ENCODE measurements at regions not wholly inside any gene's neighbourhood (a gene's known extent, or its start where the extent isn't known, plus 50 kb on each side); places are given as distances from the start of the nearest gene placed in this dataset.

DNA sequence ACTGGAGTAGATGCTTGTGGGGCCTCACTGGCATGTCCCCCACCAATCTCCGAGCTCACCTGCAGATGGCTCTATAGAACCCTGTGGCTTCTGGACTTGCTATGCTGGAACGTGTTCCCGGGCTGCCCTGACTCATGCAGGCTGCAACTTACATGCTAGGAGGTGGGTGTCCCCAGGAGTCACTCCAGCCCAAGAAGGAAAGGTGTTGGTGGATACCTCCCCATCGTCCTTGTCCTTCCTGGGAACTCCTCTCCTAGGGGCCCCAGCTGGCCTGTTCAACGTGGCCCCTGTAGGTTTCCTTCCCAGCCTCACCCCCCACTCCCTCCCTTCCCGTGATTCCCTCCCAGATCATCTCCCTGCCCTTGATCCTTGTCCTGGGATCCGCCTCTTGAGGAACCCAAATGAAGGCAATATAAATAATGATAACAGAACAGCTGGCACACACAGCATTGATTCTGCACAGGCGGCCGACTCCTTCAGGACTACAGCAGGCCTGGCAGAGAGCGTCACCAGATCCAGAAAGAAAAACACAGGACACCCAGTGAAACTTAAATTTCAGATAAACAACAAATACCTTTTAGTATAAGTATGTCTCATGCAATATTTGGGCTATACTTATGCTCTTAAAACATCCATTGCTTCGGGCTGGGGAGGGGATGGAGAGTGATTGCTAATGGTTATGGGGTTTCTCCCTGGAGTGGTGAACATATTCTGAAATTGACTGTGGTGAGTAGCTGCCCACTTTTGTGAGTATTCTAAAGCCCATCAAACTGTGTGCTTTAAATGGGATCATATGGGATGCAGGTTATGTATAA lies 221.1 kb upstream of the GSE1 start:
- TF ChIP-seq ZBTB7A (CRISPR knock-in tag; IDR thresholded peaks at IDR 0.05), result no peak
- TF ChIP-seq FOSL2 (CRISPR knock-in tag; IDR thresholded peaks at IDR 0.05), result no peak
